Breast epithelium (tissue), 4 donors: ENCODE measurements at regions not wholly inside any gene's neighbourhood (a gene's known extent, or its start where the extent isn't known, plus 50 kb on each side); places are given as distances from the start of the nearest gene placed in this dataset.

Experiments
- DNase-seq, 2 donors: peaks; one replicate each; pipeline ENCODE4 v3.0.0-alpha.2; 2019; ENCODE audit warnings: low spot score in 2 of 2
- H3K27ac ChIP-seq, 2 donors: fragments of 200-600 bp; sonication (generic) in 1 of 2; one replicate each; pipeline ENCODE4 v1.5.1; 2016 to 2019; ENCODE audit warnings: mild to moderate bottlenecking in 1 of 2
- H3K27me3 ChIP-seq, 2 donors: fragments of 200-600 bp; sonication (generic) in 1 of 2; one replicate each; pipeline versions ENCODE4 v1.5.1 to v1.6.0; 2017 to 2019; ENCODE audit warnings: control low read depth in 1 of 2, mild to moderate bottlenecking in 1 of 2
- H3K36me3 ChIP-seq: fragments of 200-600 bp; one replicate; pipeline ENCODE4 v1.5.1; 2019
- H3K4me1 ChIP-seq, 2 donors: fragments of 200-600 bp; sonication (generic); one replicate each; pipeline ENCODE4 v1.5.1; 2016 to 2019; ENCODE audit warnings: control low read depth in 1 of 2
- H3K4me3 ChIP-seq, 3 donors: fragments of 200-600 bp; sonication (generic); 1 replicate in 2 of 3; 2 replicates in 1 of 3; pipeline ENCODE4 v1.5.1; 2016 to 2019; ENCODE audit warnings: mild to moderate bottlenecking in 3 of 3, moderate library complexity in 2 of 3
- H3K9me3 ChIP-seq, 2 donors: fragments of 200-600 bp; sonication (generic) in 1 of 2; one replicate each; pipeline ENCODE4 v1.5.1; 2016 to 2019; ENCODE audit warnings: control low read depth in 1 of 2
- CTCF ChIP-seq, 3 donors: fragments of 450-650 bp; IDR thresholded peaks; one replicate each; pipeline ENCODE4 v1.5.1; 2016 to 2017; ENCODE audit warnings: antibody characterized with exemption in 3 of 3, mild to moderate bottlenecking in 3 of 3, moderate library complexity in 3 of 3
- POLR2A ChIP-seq: fragments of 450-650 bp; IDR thresholded peaks from one replicate; pipeline ENCODE4 v1.6.1; 2016; ENCODE audit warnings: antibody characterized with exemption, mild to moderate bottlenecking, moderate library complexity
- POLR2AphosphoS5 ChIP-seq, 3 donors: sonication (generic); formaldehyde crosslinking; IDR thresholded peaks; one replicate each; pipeline ENCODE4 v1.6.1; 2017; ENCODE audit warnings: antibody characterized with exemption in 3 of 3
- intact Hi-C: fragments of 100-400 bp; cut with DNase I; formaldehyde crosslinking; loops from one replicate; pipeline ENCODE4 v1.15.1; 2023; ENCODE audit warnings: low total_unique reads

DNA sequence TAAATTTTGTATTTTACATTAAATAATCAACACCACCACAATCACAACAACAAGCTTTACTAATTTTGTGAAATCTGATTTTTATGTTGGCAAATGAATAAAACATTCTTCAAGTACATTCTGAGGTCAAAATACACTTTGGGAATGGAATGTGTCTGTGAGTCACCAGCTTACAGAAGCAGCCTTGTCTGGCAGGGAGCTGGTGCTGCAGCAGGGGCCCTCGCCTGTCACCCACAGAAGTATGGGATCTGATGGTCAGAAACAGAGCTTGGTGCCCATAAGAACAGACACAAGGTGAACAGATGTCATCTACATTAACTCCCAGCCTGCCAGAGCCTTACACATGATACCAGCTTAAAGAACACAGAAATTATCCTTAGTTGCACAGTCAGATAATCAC lies 496.9 kb downstream of the CCSER2 start:
- intact Hi-C loops, result no loop called here
- TF ChIP-seq CTCF (IDR thresholded peaks at IDR 0.05) (no peak), POLR2AphosphoS5 (IDR thresholded peaks at IDR 0.05) (no peak), POLR2A (no peak)
- Histone ChIP-seq H3K9me3 (no peaks in the 10 kb centered on the region), H3K27ac (no peak overlapping the region), H3K36me3 (no peaks in the 10 kb centered on the region), H3K4me1 (no peaks in the 10 kb centered on the region), H3K27me3 (no peaks in the 10 kb centered on the region), H3K4me3 (no peak overlapping the region)
- peak in 1 of 2 donors; percentile 32 for DNase-seq

GRCh38 chr10:84826704-84827103 lies 498.3 kb downstream of the CCSER2 start:
- H3K4me1 ChIP-seq, result no peaks in the 10 kb centered on the region
- H3K4me3 ChIP-seq, result no peak overlapping the region
- no peak for TF ChIP-seq POLR2AphosphoS5 (IDR thresholded peaks at IDR 0.05)
- no peak for TF ChIP-seq CTCF (IDR thresholded peaks at IDR 0.05)
- no peak for TF ChIP-seq POLR2A
- no peaks in the 10 kb centered on the region for H3K36me3 ChIP-seq
- no peaks in the 10 kb centered on the region for H3K9me3 ChIP-seq
- H3K27me3 ChIP-seq, result no peaks in the 10 kb centered on the region
- intact Hi-C loops, result no loop called here
- DNase-seq, result no peak
- no peak overlapping the region for H3K27ac ChIP-seq

GRCh38 chr10:84829131-84829530 lies 500.7 kb downstream of the CCSER2 start:
- intact Hi-C loops, result no loop called here

GRCh38 chr10:84837041-84837812 lies 508.8 kb downstream of the CCSER2 start:
- Histone ChIP-seq H3K27me3 (no peaks in the 10 kb centered on the region), H3K4me1 (no peaks in the 10 kb centered on the region), H3K36me3 (no peaks in the 10 kb centered on the region), H3K27ac (no peak overlapping the region), H3K9me3 (no peaks in the 10 kb centered on the region), H3K4me3 (no peak overlapping the region)
- no peak for TF ChIP-seq POLR2A
- TF ChIP-seq POLR2AphosphoS5 (IDR thresholded peaks at IDR 0.05), result no peak
- TF ChIP-seq CTCF (IDR thresholded peaks at IDR 0.05), result no peak
- no peak for DNase-seq
- intact Hi-C loops, result no loop called here

More at GRCh38 chr10:84829131-84829530, 500.7 kb downstream of the CCSER2 start:
- no peak for DNase-seq
- Histone ChIP-seq H3K4me1 (no peaks in the 10 kb centered on the region), H3K27me3 (no peaks in the 10 kb centered on the region), H3K9me3 (no peaks in the 10 kb centered on the region), H3K36me3 (no peaks in the 10 kb centered on the region), H3K4me3 (no peak overlapping the region), H3K27ac (no peak overlapping the region)
- no peak for TF ChIP-seq CTCF (IDR thresholded peaks at IDR 0.05)
- no peak for TF ChIP-seq POLR2A
- no peak for TF ChIP-seq POLR2AphosphoS5 (IDR thresholded peaks at IDR 0.05)

DNA sequence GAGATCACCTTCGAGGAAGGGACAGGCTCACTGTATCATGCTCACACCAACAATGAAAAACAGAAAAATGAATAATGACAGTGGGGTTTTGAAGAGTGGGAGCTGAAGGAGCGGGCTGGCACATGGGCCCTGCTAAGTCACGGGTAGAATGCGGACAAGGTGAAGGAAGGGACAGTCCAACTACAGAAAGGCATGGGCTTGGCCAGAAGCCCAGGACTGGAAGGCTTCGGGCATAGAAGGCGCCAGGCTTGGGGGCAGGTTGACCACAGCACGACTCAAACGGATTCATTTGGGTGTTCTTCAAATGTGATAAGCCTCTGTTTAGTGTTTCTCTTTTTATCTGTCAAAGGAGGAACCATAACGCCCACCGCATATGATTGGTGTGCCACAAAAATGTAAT lies 509.5 kb downstream of the CCSER2 start:
- DNase-seq, result no peak
- Histone ChIP-seq H3K36me3 (no peaks in the 10 kb centered on the region), H3K4me1 (no peaks in the 10 kb centered on the region), H3K4me3 (peak overlapping the region in 1 of 3 donors; percentile 33), H3K27me3 (no peaks in the 10 kb centered on the region), H3K27ac (no peak overlapping the region), H3K9me3 (no peaks in the 10 kb centered on the region)
- intact Hi-C loops, result no loop called here
- no peak for TF ChIP-seq POLR2AphosphoS5 (IDR thresholded peaks at IDR 0.05)
- TF ChIP-seq POLR2A, result no peak
- no peak for TF ChIP-seq CTCF (IDR thresholded peaks at IDR 0.05)
